SK-N-SH treated with all-trans-retinoic acid at 6 μM for 48 hours (cell line): ENCODE measurements at regions not wholly inside any gene's neighbourhood (a gene's known extent, or its start where the extent isn't known, plus 50 kb on each side); places are given as distances from the start of the nearest gene placed in this dataset.

ENCODE experiments used
- ATAC-seq: fragments of 200-7000 bp; cut with Tn5 transposase; 3 replicates; pipeline ENCODE4 v1.9.1; 2020; ENCODE audit warnings: mild to moderate bottlenecking, moderate library complexity
- ARNTL ChIP-seq: fragments of 450-650 bp; formaldehyde crosslinking; IDR thresholded peaks from 2 replicates; pipeline ENCODE4 v1.5.0; 2020; ENCODE audit warnings: low read depth, mild to moderate bottlenecking, moderate library complexity, borderline replicate concordance
- BACH2 ChIP-seq: fragments of 250-450 bp; sonication (Bioruptor Pico); IDR thresholded peaks from 2 replicates; pipeline ENCODE4 v1.9.0; 2021; ENCODE audit warnings: mild to moderate bottlenecking, borderline replicate concordance
- CREB5 ChIP-seq: fragments of 250-450 bp; sonication (Bioruptor Pico); IDR thresholded peaks from 2 replicates; pipeline ENCODE4 v1.5.1; 2020; ENCODE audit warnings: low read depth, mild to moderate bottlenecking, moderate library complexity
- CSDC2 ChIP-seq: fragments of 250-450 bp; sonication (Bioruptor Pico); IDR thresholded peaks from 2 replicates; pipeline ENCODE4 v1.5.0; 2020; ENCODE audit warnings: mild to moderate bottlenecking, moderate library complexity
- CSRNP3 ChIP-seq: fragments of 250-450 bp; sonication (Bioruptor Pico); IDR thresholded peaks from 2 replicates; pipeline ENCODE4 v1.5.1; 2021; ENCODE audit warnings: mild to moderate bottlenecking, moderate library complexity
- ESRRG ChIP-seq: fragments of 250-450 bp; sonication (Bioruptor Pico); IDR thresholded peaks from 2 replicates; pipeline ENCODE4 v1.6.1; 2021; ENCODE audit warnings: mild to moderate bottlenecking
- ISL1 ChIP-seq: fragments of 250-450 bp; sonication (Bioruptor Pico); IDR thresholded peaks from 2 replicates; pipeline ENCODE4 v2.1.2; 2022; ENCODE audit warnings: mild to moderate bottlenecking, moderate library complexity
- OSR1 ChIP-seq: fragments of 250-450 bp; sonication (Bioruptor Pico); IDR thresholded peaks from 2 replicates; pipeline ENCODE4 v1.8.0; 2022; ENCODE audit warnings: moderate library complexity, mild to moderate bottlenecking, inconsistent platforms
- PATZ1 ChIP-seq: fragments of 250-450 bp; sonication (Bioruptor Pico); IDR thresholded peaks from 2 replicates; pipeline ENCODE4 v1.8.0; 2020; ENCODE audit warnings: mild to moderate bottlenecking, moderate library complexity, borderline replicate concordance
- POU6F1 ChIP-seq: fragments of 250-450 bp; sonication (Bioruptor Pico); IDR thresholded peaks from 2 replicates; pipeline ENCODE4 v1.8.0; 2021; ENCODE audit warnings: low read depth, mild to moderate bottlenecking, moderate library complexity, borderline replicate concordance
- PPARA ChIP-seq: fragments of 250-450 bp; sonication (Bioruptor Pico); IDR thresholded peaks from 2 replicates; pipeline ENCODE4 v1.5.0; 2020; ENCODE audit warnings: mild to moderate bottlenecking, borderline replicate concordance
- RARB ChIP-seq: fragments of 250-450 bp; sonication (Bioruptor Pico); IDR thresholded peaks from 2 replicates; pipeline ENCODE4 v1.8.0; 2021; ENCODE audit warnings: mild to moderate bottlenecking, moderate library complexity
- SNAI2 ChIP-seq: fragments of 250-450 bp; sonication (Bioruptor Pico); IDR thresholded peaks from 2 replicates; pipeline ENCODE4 v1.5.0; 2020; ENCODE audit warnings: mild to moderate bottlenecking, moderate library complexity
- TCF4 ChIP-seq: fragments of 250-450 bp; sonication (Bioruptor Pico); IDR thresholded peaks from 2 replicates; pipeline ENCODE4 v1.8.0; 2021; ENCODE audit warnings: mild to moderate bottlenecking, moderate library complexity, borderline replicate concordance
- TOX ChIP-seq: fragments of 250-450 bp; sonication (Bioruptor Pico); IDR thresholded peaks from 2 replicates; pipeline ENCODE4 v1.8.0; 2021; ENCODE audit warnings: mild to moderate bottlenecking, moderate library complexity, borderline replicate concordance
- ZC3H10 ChIP-seq: fragments of 250-450 bp; sonication (Bioruptor Pico); IDR thresholded peaks from 2 replicates; pipeline ENCODE4 v1.5.1; 2021; ENCODE audit warnings: mild to moderate bottlenecking, moderate library complexity
- ZFP3 ChIP-seq: fragments of 250-450 bp; sonication (Bioruptor Pico); IDR thresholded peaks from 2 replicates; pipeline ENCODE4 v1.5.0; 2020; ENCODE audit warnings: mild to moderate bottlenecking, moderate library complexity
- ZFP30 ChIP-seq: fragments of 450-650 bp; formaldehyde crosslinking; IDR thresholded peaks from 2 replicates; pipeline ENCODE4 v1.5.0; 2022; ENCODE audit warnings: mild to moderate bottlenecking, moderate library complexity
- ZNF565 ChIP-seq: fragments of 450-650 bp; formaldehyde crosslinking; conservative IDR thresholded peaks from 2 replicates; pipeline ENCODE4 v1.5.0; 2020; ENCODE audit warnings: low read depth, mild to moderate bottlenecking, moderate library complexity
- ZNF8 ChIP-seq: fragments of 450-650 bp; formaldehyde crosslinking; IDR thresholded peaks from 2 replicates; pipeline ENCODE4 v1.5.0; 2020; ENCODE audit warnings: mild to moderate bottlenecking, moderate library complexity

GRCh38 chr3:45332493-45332892 is 55.9 kb upstream of the LARS2 start:
- TF ChIP-seq OSR1 (CRISPR knock-in tag) (no peak), TCF4 (no peak), ZC3H10 (CRISPR knock-in tag) (no peak), ZNF8 (CRISPR knock-in tag) (no peak), ZNF565 (CRISPR knock-in tag) (no peak), ARNTL (CRISPR knock-in tag) (no peak), ESRRG (CRISPR knock-in tag) (no peak), ISL1 (CRISPR knock-in tag) (no peak), SNAI2 (no peak), CSDC2 (CRISPR knock-in tag) (no peak), ZFP3 (CRISPR knock-in tag) (no peak), BACH2 (CRISPR knock-in tag) (no peak), POU6F1 (CRISPR knock-in tag) (no peak), PATZ1 (no peak), CSRNP3 (CRISPR knock-in tag) (no peak)

GRCh38 chr3:45332901-45333407 is 55.4 kb upstream of the LARS2 start:
- TF ChIP-seq ESRRG (CRISPR knock-in tag) (no peak), RARB (CRISPR knock-in tag) (no peak), ZFP3 (CRISPR knock-in tag) (no peak), ZNF8 (CRISPR knock-in tag) (no peak), OSR1 (CRISPR knock-in tag) (no peak), CSRNP3 (CRISPR knock-in tag) (no peak), TCF4 (no peak), BACH2 (CRISPR knock-in tag) (no peak), PPARA (CRISPR knock-in tag) (no peak), CSDC2 (CRISPR knock-in tag) (no peak), ARNTL (CRISPR knock-in tag) (no peak), POU6F1 (CRISPR knock-in tag) (no peak), SNAI2 (no peak), PATZ1 (no peak)
- ATAC-seq: no peak

More at GRCh38 chr3:45332493-45332892, 55.9 kb upstream of the LARS2 start:
- ATAC-seq: no peak

- TF ChIP-seq PPARA (CRISPR knock-in tag) (no peak), CREB5 (no peak), PATZ1 (no peak), ARNTL (CRISPR knock-in tag) (no peak), ZFP30 (CRISPR knock-in tag) (no peak), TOX (CRISPR knock-in tag) (no peak)
- TF ChIP-seq, all 23 proteins: peak for 0
- no peak; the same call in 2 of the 3 replicates for ATAC-seq
Measured at GRCh38 chr3:45333549-45333948, 54.8 kb upstream of the LARS2 start.
